GM19035 (cell line): ENCODE measurements at regions not wholly inside any gene's neighbourhood (a gene's known extent, or its start where the extent isn't known, plus 50 kb on each side); places are given as distances from the start of the nearest gene placed in this dataset.

Experiments used
- ATAC-seq: cut with Tn5 transposase; IDR thresholded peaks from one replicate; pipeline ENCODE4 v1.9.1; 2021; ENCODE audit not compliant: unreplicated experiment

DNA sequence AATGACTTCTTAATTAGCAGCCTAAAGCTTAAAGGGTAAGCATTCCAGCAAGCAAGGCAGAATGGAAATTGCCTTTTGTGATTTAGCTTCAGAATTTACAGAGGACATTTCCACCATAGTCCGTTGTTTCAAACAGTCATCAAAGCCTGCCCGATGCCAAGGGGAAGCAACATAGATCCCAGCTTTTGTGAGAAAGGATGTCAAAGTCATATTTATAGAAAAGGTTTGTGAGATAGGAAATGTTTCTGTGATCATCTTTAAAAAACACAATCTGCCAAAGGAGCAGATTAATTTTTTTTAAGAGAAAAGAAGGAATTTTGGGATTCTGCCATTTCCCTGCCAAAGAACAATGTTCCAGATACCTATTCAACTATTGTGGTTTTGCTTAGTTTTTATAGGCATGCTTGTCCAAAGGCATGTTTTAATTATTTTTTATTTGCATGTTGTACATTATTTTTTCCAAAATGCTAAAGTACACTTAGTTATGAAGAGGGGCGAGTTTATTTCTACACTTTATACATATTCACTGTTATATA is 346.9 kb downstream of the ZNF608 start:
- no peak for ATAC-seq

DNA sequence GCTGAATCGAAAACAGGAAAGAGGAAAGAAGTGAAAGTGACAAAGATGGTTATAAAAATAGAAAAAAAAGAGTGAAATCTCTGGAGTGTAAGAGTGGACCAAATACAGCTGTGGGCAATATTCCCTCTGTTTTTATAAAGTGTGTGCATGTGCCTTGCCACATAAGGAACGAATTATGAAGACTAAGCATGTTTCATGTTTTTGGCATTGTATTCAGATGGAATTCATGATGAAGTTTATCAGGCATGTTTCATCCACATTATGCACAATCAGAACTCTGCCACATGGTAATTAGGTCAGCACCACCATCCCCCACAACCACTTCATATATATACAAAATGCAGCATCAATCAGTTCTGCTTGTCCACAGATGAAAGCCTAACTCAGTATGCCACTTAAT is 348.0 kb downstream of the ZNF608 start:
- ATAC-seq, result no peak

DNA sequence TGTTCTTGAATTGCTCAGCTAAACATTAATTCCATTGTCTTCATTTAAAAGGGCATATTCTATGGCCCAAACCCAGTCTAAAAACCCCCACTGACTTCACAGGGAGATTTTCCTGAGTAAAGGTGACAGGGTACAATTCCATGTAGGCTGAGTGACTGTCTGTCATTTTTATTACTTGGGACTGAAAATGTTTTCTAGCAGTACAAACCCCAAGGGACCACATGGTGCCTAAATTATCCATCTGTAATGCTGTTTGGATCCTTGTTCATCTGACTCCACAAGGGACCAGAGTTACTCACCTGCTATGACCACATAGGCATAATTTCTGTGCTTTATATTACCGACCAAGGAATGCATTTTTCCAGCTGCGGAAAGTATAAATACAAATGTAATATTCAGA is 349.1 kb downstream of the ZNF608 start:
- no peak for ATAC-seq

GRCh38 chr5:124395926-124396325 is 350.5 kb downstream of the ZNF608 start:
- ATAC-seq, result no peak

DNA sequence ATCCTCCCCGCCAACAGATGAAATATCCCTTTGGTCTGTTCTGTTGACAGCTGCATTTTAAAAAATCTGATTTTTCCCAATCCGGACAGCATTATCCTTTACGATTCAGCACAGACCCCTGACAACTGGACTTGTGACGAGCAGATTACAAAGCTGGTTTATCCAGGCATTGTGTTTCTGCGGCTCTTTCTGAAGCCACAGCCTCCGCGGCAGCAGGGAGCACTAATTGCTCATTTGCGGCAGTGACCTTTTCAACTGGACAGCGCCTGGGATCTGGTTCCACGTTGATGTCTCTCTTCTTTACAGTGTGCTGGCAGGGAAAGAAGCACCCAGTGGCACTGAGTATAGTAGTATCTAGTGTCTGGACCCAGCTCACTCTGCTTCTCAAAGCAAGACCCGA is 351.2 kb downstream of the ZNF608 start:
- ATAC-seq, result no peak

DNA sequence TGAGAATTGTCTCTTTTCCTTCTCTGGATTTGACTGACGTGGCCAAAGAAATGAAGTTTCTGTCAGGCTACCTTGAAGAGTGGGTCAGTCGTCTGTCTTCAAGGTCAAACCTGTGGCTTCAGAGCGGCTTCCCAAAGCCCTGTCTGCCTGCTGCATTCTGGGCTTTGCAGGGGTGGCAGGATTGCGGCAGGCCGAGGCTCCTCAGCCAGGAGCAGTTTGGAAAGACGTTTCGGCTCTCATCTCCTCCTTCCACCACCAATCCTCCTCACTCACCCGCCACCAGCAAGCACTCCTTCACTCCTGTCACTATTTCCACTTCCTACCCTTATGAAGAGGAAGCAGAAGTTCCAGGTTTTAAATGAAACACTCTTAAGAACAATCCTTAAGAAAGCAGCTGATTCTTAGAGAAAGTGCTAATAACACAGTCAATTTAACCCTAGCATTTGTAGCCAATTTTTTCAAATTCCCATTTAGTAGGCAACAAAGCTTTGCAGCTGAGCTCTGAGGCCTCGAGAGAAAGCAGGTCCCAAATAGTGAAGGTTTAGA is 351.7 kb downstream of the ZNF608 start:
- no peak for ATAC-seq

GRCh38 chr5:124393584-124394379 is 352.7 kb downstream of the ZNF608 start:
- ATAC-seq, result no peak

GRCh38 chr5:124383693-124384092 is 362.7 kb downstream of the ZNF608 start:
- no peak for ATAC-seq

DNA sequence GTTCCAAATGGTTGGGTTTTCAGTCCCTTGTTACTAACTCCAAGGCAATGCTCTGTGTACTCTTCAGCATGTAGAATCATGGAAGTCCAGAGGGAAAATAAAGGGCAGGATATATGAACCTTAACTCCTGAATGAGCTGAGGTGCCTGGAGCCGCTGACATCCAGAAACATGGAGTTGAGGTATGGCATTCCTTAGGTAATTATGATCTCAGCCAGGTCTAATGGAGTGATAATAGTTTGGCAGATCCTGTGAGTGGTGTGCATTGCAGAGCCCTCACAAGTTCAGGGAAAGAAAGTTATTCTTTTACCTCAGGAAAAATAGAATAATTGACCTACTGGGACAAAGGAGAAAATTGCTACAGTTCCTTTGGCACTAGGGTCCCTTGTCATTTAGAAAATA is 369.1 kb downstream of the ZNF608 start:
- no peak for ATAC-seq

DNA sequence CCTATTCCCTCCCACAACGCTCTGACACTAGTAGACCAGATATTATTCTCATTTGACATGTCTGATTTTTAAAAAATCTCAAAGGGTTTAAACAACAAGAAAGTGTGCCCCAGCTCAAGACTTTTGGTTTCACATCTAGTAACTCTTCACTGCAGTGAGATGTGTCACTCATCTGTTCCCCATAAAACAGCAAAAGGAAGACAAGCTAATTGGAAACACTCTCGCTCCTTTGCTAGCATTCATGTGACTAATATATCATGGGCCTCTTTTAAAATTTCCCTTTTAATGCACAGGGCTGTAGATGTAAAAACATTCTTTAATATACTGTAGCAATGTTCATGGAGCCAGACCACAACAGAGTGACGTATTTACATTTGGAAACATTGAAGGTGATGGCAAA is 372.6 kb downstream of the ZNF608 start:
- ATAC-seq, result no peak

GRCh38 chr5:124372457-124372856 is 374.0 kb downstream of the ZNF608 start:
- ATAC-seq, result no peak

GRCh38 chr5:124371111-124371706 is 375.2 kb downstream of the ZNF608 start:
- ATAC-seq, result no peak

DNA sequence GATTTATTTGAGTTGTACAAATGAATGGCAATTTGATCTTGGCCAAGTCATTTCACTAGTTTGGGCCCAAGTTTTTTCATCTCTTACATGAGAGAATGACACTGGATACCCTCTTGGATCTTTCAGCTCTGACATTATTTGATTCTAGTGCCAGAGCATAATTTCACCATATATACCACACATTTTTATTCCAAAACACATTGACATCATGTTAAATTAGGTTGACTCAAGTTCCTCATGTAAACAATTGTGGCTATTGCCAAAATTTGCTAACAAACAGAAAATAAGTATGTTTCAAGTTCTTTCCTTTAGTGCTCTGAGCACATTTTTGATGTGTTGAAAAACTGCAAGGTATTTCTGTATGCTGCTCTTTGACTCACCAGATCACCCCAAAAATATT is 375.8 kb downstream of the ZNF608 start:
- no peak for ATAC-seq

- no peak for ATAC-seq
Measured at GRCh38 chr5:124365361-124365801, 381.1 kb downstream of the ZNF608 start.

GRCh38 chr5:124355928-124356327 is 390.5 kb downstream of the ZNF608 start:
- no peak for ATAC-seq

GRCh38 chr5:124353016-124353415 is 393.4 kb downstream of the ZNF608 start:
- ATAC-seq, result no peak

- no peak for ATAC-seq
Measured at GRCh38 chr5:124352312-124352711, 394.1 kb downstream of the ZNF608 start.

DNA sequence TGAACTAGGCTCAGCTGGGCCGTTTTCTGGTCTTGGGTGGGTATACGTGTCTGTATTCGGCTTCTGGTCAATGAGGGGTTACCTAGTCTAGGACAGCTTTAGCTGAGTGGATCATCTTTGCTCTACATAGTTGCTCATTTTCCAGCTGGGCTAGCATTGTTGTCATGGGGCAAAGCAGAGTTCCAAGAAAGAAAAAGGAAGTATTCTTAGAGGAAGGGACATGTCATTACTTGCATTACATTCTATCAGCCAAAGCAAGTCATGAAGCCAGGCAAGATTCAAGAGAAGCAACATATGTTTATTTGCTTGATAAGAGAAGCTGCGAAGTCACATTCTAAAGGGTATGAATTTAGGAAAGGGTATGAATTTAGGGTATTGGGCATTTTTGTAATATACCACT is 396.5 kb downstream of the ZNF608 start:
- no peak for ATAC-seq

- no peak for ATAC-seq
Measured at GRCh38 chr5:124343451-124343867, 403.0 kb downstream of the ZNF608 start.

GRCh38 chr5:124342986-124343385 is 403.5 kb downstream of the ZNF608 start:
- ATAC-seq, result no peak

DNA sequence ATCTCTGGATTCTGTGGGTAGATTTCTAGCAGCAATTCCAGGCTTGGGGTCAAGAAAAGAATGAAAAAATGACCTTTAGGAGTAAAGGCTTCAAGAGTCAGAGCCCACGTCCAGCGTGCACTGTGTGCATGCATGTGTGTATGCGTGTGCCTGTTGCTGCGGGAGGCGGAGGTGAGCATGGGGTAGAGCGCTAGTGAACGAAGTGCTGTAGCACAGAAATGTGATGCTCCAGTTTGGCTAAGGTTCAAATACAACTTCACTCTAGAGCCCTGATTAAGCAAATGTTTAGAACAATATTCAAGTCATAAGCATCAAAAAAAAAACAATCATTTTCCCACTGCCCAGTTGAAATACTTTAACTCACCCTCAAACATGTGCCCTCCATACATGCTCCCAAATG is 403.9 kb downstream of the ZNF608 start:
- no peak for ATAC-seq

DNA sequence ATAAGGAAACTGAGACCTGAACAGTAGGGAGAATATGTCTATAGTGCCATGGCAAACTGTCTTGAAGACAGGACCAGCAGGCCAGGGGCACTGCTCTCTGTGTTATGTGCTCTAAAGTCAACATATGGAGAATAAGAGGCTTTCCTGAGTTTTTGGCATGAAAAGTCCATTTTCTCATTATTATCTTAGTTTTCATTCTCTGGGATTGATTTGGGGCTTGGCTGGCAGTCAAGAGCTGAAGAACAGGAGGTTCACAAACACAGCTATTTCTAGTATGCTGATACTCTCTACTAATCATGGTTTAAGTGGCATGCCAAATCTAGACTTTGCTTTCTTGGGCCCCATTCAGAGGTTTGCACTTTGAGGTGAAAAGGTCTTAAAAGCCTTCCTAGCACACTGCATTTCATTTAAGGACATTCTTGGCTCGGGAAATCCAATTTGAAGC is 404.4 kb downstream of the ZNF608 start:
- no peak for ATAC-seq
